Esophagus squamous epithelium (tissue), 5 donors: ENCODE measurements at regions not wholly inside any gene's neighbourhood (a gene's known extent, or its start where the extent isn't known, plus 50 kb on each side); places are given as distances from the start of the nearest gene placed in this dataset.

ENCODE experiments used
- DNase-seq: peaks from one replicate; lab custom pipeline; 2025; lab: John Stamatoyannopoulos, UW
- H3K27ac ChIP-seq, 4 donors: fragments of 200-600 bp; sonication (generic); one replicate each; pipeline ENCODE4 v1.5.1; 2016 to 2019; ENCODE audit warnings: mild to moderate bottlenecking in 1 of 4
- H3K27me3 ChIP-seq, 4 donors: fragments of 200-600 bp; sonication (generic); 1 replicate in 3 of 4; 2 replicates in 1 of 4; pipeline versions ENCODE4 v1.5.1 to v1.6.0; 2017 to 2021; ENCODE audit warnings: antibody characterized with exemption in 1 of 4
- H3K36me3 ChIP-seq, 3 donors: fragments of 200-600 bp; sonication (generic); one replicate each; pipeline ENCODE4 v1.5.1; 2016 to 2019
- H3K4me1 ChIP-seq, 3 donors: fragments of 200-600 bp; sonication (generic); one replicate each; pipeline ENCODE4 v1.5.1; 2017 to 2019
- H3K4me3 ChIP-seq, 4 donors: fragments of 200-600 bp; sonication (generic); 1 replicate in 3 of 4; 2 replicates in 1 of 4; pipeline ENCODE4 v1.5.1; 2016 to 2019; ENCODE audit warnings: mild to moderate bottlenecking in 2 of 4, moderate library complexity in 1 of 4
- H3K9me3 ChIP-seq, 3 donors: fragments of 200-600 bp; sonication (generic); one replicate each; pipeline ENCODE4 v1.5.1; 2016 to 2019
- POLR2A ChIP-seq, 4 donors: fragments of 450-650 bp; IDR thresholded peaks; one replicate each; pipeline ENCODE4 v1.6.1; 2017; ENCODE audit warnings: antibody characterized with exemption in 4 of 4, mild to moderate bottlenecking in 4 of 4, moderate library complexity in 3 of 4
- WGBS, 2 donors: methylation state at CpG; one replicate each; pipeline ENCODE4 v1.1.5; 2018; 5-methylcytosine and 5-hydroxymethylcytosine counted together
- intact Hi-C: fragments of 100-400 bp; cut with DNase I; formaldehyde crosslinking; loops from one replicate; pipeline ENCODE4 v1.15.0; 2022
- TF ChIP-seq, protein P1 (sequence below), 6 experiments: fragments of 450-650 bp in 4 of 6; fragments of 200-600 bp in 2 of 6; sonication (generic) in 2 of 6; IDR thresholded peaks; one replicate each; pipeline ENCODE4 v1.5.1; 2016 to 2019; ENCODE audit warnings: antibody characterized with exemption in 6 of 6, mild to moderate bottlenecking in 4 of 6, moderate library complexity in 4 of 6
- donor health status: DM: yes; HTN: yes; CAD: no.

DNA sequence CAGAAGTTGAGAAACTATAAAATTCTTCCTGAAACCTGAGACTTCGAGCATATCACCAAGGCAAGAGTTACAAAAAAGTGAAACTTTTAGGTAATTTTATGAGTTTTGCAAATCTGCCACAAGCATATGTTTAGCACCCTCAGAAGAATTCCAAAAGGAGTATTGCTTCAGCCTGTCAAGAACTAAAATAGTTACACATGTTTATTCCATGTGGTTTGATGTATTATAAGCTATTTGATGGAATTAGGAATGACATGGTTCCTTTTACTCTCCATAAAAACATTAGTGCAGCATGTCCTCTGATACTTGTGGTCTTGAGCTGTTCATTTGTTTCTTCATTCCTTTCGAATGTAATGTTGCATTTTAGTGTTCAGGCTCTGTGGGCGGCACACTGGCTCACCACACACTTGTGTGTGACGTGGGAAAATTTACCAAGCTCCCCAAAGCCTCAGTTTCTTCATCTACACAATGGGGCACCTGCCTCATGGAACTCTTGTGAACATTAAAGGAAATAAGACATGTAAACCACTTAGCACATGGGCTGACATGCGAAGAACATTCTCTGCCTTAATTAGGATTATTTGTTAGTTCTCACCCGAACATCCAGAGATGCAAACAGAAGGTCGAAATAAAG, 204.2 kb upstream of the FOXF1 start:
- intact Hi-C loops = no loop called here
- Histone ChIP-seq H3K36me3 (no peaks in the 10 kb centered on the region), H3K27me3 (peaks cover 0 to 18% (median 0%) of the 10 kb centered on the region in 4 donors), H3K4me3 (no peak overlapping the region), H3K27ac (peak overlapping the region in 2 of 4 donors; percentile 15 to 49), H3K4me1 (peaks cover 0 to 27% (median 6%) of the 10 kb centered on the region in 3 donors), H3K9me3 (no peaks in the 10 kb centered on the region)
- WGBS, 2 donors = 62 to 67% methylated on average over 7 of the region's 7 CpGs
- no peak for DNase-seq
- TF ChIP-seq, protein P1, sequence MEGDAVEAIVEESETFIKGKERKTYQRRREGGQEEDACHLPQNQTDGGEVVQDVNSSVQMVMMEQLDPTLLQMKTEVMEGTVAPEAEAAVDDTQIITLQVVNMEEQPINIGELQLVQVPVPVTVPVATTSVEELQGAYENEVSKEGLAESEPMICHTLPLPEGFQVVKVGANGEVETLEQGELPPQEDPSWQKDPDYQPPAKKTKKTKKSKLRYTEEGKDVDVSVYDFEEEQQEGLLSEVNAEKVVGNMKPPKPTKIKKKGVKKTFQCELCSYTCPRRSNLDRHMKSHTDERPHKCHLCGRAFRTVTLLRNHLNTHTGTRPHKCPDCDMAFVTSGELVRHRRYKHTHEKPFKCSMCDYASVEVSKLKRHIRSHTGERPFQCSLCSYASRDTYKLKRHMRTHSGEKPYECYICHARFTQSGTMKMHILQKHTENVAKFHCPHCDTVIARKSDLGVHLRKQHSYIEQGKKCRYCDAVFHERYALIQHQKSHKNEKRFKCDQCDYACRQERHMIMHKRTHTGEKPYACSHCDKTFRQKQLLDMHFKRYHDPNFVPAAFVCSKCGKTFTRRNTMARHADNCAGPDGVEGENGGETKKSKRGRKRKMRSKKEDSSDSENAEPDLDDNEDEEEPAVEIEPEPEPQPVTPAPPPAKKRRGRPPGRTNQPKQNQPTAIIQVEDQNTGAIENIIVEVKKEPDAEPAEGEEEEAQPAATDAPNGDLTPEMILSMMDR (IDR thresholded peaks at IDR 0.05) = no peak
- no peak for TF ChIP-seq POLR2A (IDR thresholded peaks at IDR 0.05)

DNA sequence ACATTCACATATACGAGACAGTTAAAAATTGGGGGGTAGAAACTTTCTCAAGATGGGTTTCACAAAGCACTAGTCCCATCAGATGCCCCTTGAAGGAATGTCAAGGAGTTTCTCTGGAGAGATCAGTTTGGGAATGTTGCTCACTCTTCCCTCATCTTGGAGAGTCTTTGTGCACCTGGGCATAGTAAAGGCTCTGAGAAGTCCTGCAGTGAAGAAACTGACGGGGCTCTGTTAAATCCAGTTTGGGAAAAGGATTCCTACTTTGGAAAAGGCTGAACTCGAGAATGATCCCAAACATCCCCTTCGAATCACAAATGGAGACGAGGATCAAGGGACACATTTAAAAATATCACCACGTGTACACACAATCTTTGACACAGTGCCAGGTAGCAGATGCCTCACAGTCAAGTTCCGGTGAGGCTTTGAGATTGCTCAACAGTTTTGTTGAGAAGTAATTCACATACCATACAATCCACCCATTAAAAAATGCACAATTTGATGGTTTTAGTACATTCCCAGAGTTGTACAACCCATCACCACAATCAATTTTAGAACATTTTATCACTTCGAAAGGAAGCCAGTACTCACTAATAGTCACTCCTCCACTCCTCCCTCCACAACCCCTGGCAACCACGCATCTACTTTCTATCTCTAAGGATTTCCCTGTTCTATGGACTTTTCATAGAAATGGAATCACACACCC, 203.4 kb upstream of the FOXF1 start:
- intact Hi-C loops = no loop called here
- Histone ChIP-seq H3K27me3 (peaks cover 0 to 13% (median 0%) of the 10 kb centered on the region in 4 donors), H3K4me1 (peaks cover 0 to 26% (median 6%) of the 10 kb centered on the region in 3 donors), H3K36me3 (no peaks in the 10 kb centered on the region), H3K9me3 (no peaks in the 10 kb centered on the region), H3K27ac (peak overlapping the region in 2 of 4 donors; percentile 0 to 26), H3K4me3 (no peak overlapping the region)
- no peak for TF ChIP-seq POLR2A (IDR thresholded peaks at IDR 0.05)
- TF ChIP-seq, protein P1 (IDR thresholded peaks at IDR 0.05) = no peak
- 50 to 56% methylated on average over 9 of the region's 9 CpGs for WGBS, 2 donors
- DNase-seq = no peak

DNA sequence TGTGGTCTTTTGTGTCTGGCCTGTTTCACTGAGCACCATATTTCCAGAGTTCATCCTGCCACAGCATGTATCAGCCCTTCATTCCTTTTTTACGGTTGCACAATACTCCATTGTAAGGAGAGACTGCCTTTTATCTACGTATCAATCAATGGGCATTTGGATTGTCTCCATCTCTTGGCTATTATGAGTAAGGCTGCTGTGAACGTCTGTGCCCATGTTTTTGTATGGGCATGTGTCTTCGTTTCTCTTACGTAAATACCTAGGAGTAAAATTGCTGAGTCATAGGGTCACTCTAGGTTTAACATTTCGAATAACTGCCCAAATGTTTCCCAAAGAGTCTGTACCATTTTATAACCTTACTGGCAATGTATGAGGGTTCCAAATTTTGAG, 202.8 kb upstream of the FOXF1 start:
- H3K9me3 ChIP-seq = no peaks in the 10 kb centered on the region
- no peak for TF ChIP-seq POLR2A (IDR thresholded peaks at IDR 0.05)
- TF ChIP-seq, protein P1 (IDR thresholded peaks at IDR 0.05) = no peak
- 23 to 28% methylated on average over 6 of the region's 6 CpGs for WGBS, 2 donors
- H3K36me3 ChIP-seq = no peaks in the 10 kb centered on the region
- no peak for DNase-seq
- H3K4me1 ChIP-seq = peaks cover 0 to 26% (median 6%) of the 10 kb centered on the region in 3 donors
- H3K27ac ChIP-seq = peak overlapping the region in 3 of 4 donors; percentile 0 to 30 (median 26)
- H3K4me3 ChIP-seq = no peak overlapping the region
- peaks cover 0 to 10% (median 0%) of the 10 kb centered on the region in 4 donors for H3K27me3 ChIP-seq
- intact Hi-C loops = no loop called here

DNA sequence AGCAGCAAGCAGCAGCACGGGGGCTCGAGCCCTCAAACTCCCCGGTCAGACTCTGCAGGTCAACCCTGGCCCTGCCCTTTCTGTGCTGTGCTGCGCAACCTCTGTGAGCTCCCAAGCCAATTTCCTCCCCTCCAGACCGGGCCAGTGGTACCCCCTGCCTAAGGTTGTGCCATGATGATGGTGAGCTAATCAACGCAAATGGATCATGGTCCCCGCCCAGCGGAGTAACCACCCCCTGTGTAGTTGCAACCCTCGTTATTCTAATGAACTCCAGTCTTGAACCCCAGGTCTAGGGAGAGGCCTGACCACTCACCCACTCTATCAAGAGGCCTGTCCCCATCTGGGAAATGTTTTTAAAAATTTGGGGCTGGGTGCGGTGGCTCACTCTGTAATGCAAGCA, 201.8 kb upstream of the FOXF1 start:
- WGBS, 2 donors = 89 to 94% methylated on average over 5 to 8 of the region's 10 CpGs
- intact Hi-C loops = no loop called here
- no peaks in the 10 kb centered on the region for H3K9me3 ChIP-seq
- DNase-seq = no peak
- H3K4me3 ChIP-seq = no peak overlapping the region
- H3K4me1 ChIP-seq = peaks cover 0 to 19% (median 6%) of the 10 kb centered on the region in 3 donors
- H3K27ac ChIP-seq = no peak overlapping the region
- H3K27me3 ChIP-seq = peaks cover 0 to 12% (median 0%) of the 10 kb centered on the region in 4 donors
- TF ChIP-seq, protein P1 (IDR thresholded peaks at IDR 0.05) = no peak
- no peak for TF ChIP-seq POLR2A (IDR thresholded peaks at IDR 0.05)
- H3K36me3 ChIP-seq = no peaks in the 10 kb centered on the region

DNA sequence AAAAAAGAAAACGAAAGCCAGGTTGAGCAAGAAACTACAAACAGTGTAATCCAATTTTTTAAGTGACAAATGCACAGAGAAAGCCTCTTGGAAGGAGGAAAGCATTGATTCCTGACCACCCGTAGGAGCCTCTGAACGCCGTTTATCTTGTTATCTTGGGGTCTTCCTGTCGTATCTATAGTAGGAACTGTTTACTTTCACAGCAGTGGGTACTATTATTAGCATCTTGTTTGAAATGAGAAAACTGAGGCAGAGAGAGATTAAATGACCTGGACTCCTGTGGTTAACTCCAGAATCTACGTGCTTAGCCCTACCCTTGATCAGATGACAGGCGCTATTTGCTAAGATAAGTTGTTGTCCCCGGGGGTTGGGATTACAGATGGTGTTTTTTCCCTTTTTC, 196.7 kb upstream of the FOXF1 start:
- intact Hi-C loops = no loop called here
- DNase-seq = no peak
- Histone ChIP-seq H3K9me3 (no peaks in the 10 kb centered on the region), H3K27ac (no peak overlapping the region), H3K4me1 (no peaks in the 10 kb centered on the region), H3K27me3 (peaks cover 0 to 17% (median 0%) of the 10 kb centered on the region in 4 donors), H3K4me3 (no peak overlapping the region), H3K36me3 (no peaks in the 10 kb centered on the region)
- WGBS, 2 donors = 29 to 46% methylated on average over 8 of the region's 8 CpGs
- no peak for TF ChIP-seq POLR2A (IDR thresholded peaks at IDR 0.05)
- TF ChIP-seq, protein P1 (IDR thresholded peaks at IDR 0.05) = no peak
